HEK293 (cell line): ENCODE measurements at regions not wholly inside any gene's neighbourhood (a gene's known extent, or its start where the extent isn't known, plus 50 kb on each side); places are given as distances from the start of the nearest gene placed in this dataset.

ENCODE experiments used
- CTCF ChIA-PET: fragments of 350-600 bp; formaldehyde crosslinking; extraction: SDS; loops from one replicate; lab custom pipeline; 2021; ENCODE audit warnings: antibody characterized with exemption; lab: Yijun Ruan, JAX
- POLR2A ChIA-PET: fragments of 300-600 bp; formaldehyde crosslinking; extraction: SDS; loops from one replicate; lab custom pipeline; 2020; ENCODE audit warnings: antibody characterized with exemption, inconsistent platforms; lab: Yijun Ruan, JAX
- H3K27ac ChIP-seq: fragments of 200-500 bp; sonication (Bioruptor generic); 2 replicates; pipeline ENCODE4 v1.5.1; 2014; ENCODE audit warnings: low read depth, low read length, control low read depth, inconsistent platforms; ENCODE audit errors: extremely low read depth
- H3K36me3 ChIP-seq, 2 experiments: fragments of 200-500 bp in 1 of 2; sonication (Bioruptor generic) in 1 of 2; 1 replicate in 1 of 2; 2 replicates in 1 of 2; pipeline ENCODE4 v1.5.1; 2014 to 2017; ENCODE audit warnings: inconsistent platforms in 2 of 2, low read length in 2 of 2; ENCODE audit not compliant: control insufficient read depth in 2 of 2, insufficient read depth in 1 of 2
- H3K4me1 ChIP-seq: fragments of 200-500 bp; sonication (Bioruptor generic); 2 replicates; pipeline ENCODE4 v1.5.1; 2014; ENCODE audit warnings: mild to moderate bottlenecking, low read length, inconsistent platforms; ENCODE audit not compliant: control insufficient read depth, insufficient read depth
- H3K4me3 ChIP-seq: 2 replicates; pipeline ENCODE4 v1.5.1; 2011; ENCODE audit warnings: low read depth, mild to moderate bottlenecking, control low read depth, low read length, moderate library complexity
- H3K9me3 ChIP-seq: fragments of 200-500 bp; sonication (Bioruptor generic); 2 replicates; pipeline ENCODE4 v1.5.1; 2014; ENCODE audit warnings: low read depth, low read length, inconsistent platforms; ENCODE audit not compliant: control insufficient read depth, insufficient read depth
- AEBP2 ChIP-seq: fragments of 450-650 bp; formaldehyde crosslinking; IDR thresholded peaks from 2 replicates; pipeline ENCODE4 v1.5.1; 2016; ENCODE audit warnings: missing biosample characterization, missing genetic modification characterization, borderline replicate concordance
- BCL11A ChIP-seq: fragments of 450-650 bp; formaldehyde crosslinking; IDR thresholded peaks from 2 replicates; pipeline ENCODE4 v1.5.1; 2016; ENCODE audit warnings: low read depth, missing biosample characterization, missing genetic modification characterization
- BCL6B ChIP-seq: fragments of 450-650 bp; formaldehyde crosslinking; IDR thresholded peaks from 2 replicates; pipeline ENCODE4 v1.5.1; 2017; ENCODE audit warnings: missing biosample characterization, missing genetic modification characterization
- INSM2 ChIP-seq: fragments of 450-650 bp; formaldehyde crosslinking; IDR thresholded peaks from 2 replicates; pipeline ENCODE4 v1.5.1; 2016; ENCODE audit warnings: missing biosample characterization, missing genetic modification characterization
- KLF8 ChIP-seq: fragments of 450-650 bp; formaldehyde crosslinking; IDR thresholded peaks from 2 replicates; pipeline ENCODE4 v1.5.1; 2016; ENCODE audit warnings: missing biosample characterization, missing genetic modification characterization
- REST ChIP-seq: fragments of 450-650 bp; formaldehyde crosslinking; IDR thresholded peaks from 2 replicates; pipeline ENCODE4 v1.5.1; 2016; ENCODE audit warnings: missing biosample characterization, missing genetic modification characterization
- SP3 ChIP-seq: fragments of 450-650 bp; formaldehyde crosslinking; IDR thresholded peaks from 2 replicates; pipeline ENCODE4 v1.5.1; 2016; ENCODE audit warnings: missing biosample characterization, missing genetic modification characterization
- ZFP69B ChIP-seq: fragments of 450-650 bp; formaldehyde crosslinking; IDR thresholded peaks from 2 replicates; pipeline ENCODE4 v1.5.1; 2016; ENCODE audit warnings: missing biosample characterization, missing genetic modification characterization
- ZNF223 ChIP-seq: fragments of 450-650 bp; formaldehyde crosslinking; IDR thresholded peaks from 2 replicates; pipeline ENCODE4 v1.5.1; 2016; ENCODE audit warnings: missing biosample characterization, missing genetic modification characterization
- ZNF239 ChIP-seq: fragments of 450-650 bp; formaldehyde crosslinking; IDR thresholded peaks from 2 replicates; pipeline ENCODE4 v1.5.1; 2016; ENCODE audit warnings: missing biosample characterization, missing genetic modification characterization
- ZNF280D ChIP-seq: fragments of 450-650 bp; formaldehyde crosslinking; IDR thresholded peaks from 2 replicates; pipeline ENCODE4 v1.5.1; 2016; ENCODE audit warnings: missing biosample characterization, missing genetic modification characterization
- ZNF513 ChIP-seq: fragments of 450-650 bp; IDR thresholded peaks from 2 replicates; pipeline ENCODE4 v1.5.1; 2018; ENCODE audit warnings: missing biosample characterization, missing genetic modification characterization
- ZNF549 ChIP-seq: fragments of 450-650 bp; IDR thresholded peaks from 2 replicates; pipeline ENCODE4 v1.5.1; 2018; ENCODE audit warnings: missing biosample characterization, missing genetic modification characterization, mild to moderate bottlenecking, inconsistent platforms, moderate library complexity
- ZNF645 ChIP-seq: fragments of 450-650 bp; formaldehyde crosslinking; IDR thresholded peaks from 2 replicates; pipeline ENCODE4; 2016; ENCODE audit warnings: missing biosample characterization, missing genetic modification characterization
- ZNF677 ChIP-seq: fragments of 450-650 bp; IDR thresholded peaks from 2 replicates; pipeline ENCODE4 v1.5.0; 2018; ENCODE audit warnings: missing biosample characterization, mild to moderate bottlenecking, missing genetic modification characterization, moderate library complexity
- ZNF704 ChIP-seq: fragments of 450-650 bp; formaldehyde crosslinking; IDR thresholded peaks from 2 replicates; pipeline ENCODE4 v1.5.1; 2016; ENCODE audit warnings: missing biosample characterization, missing genetic modification characterization
- ZSCAN23 ChIP-seq: fragments of 450-650 bp; formaldehyde crosslinking; IDR thresholded peaks from 2 replicates; pipeline ENCODE4 v1.5.1; 2016; ENCODE audit warnings: missing biosample characterization, missing genetic modification characterization

GRCh38 chr5:82684165-82684564 is 393.0 kb downstream of the TMEM167A start:
- no peaks in the 10 kb centered on the region for H3K36me3 ChIP-seq
- H3K4me1 ChIP-seq, result no peaks in the 10 kb centered on the region
- ChIA-PET POLR2A (no interaction called here), CTCF (no interaction called here)
- no peak for TF ChIP-seq AEBP2 (tag by site-specific recombination)
- TF ChIP-seq ZNF704 (tag by site-specific recombination), result no peak
- TF ChIP-seq ZNF549 (tag by site-specific recombination), result no peak
- no peak for TF ChIP-seq BCL11A (tag by site-specific recombination)
- TF ChIP-seq ZNF513 (tag by site-specific recombination), result no peak
- no peak for TF ChIP-seq KLF8 (tag by site-specific recombination)
- TF ChIP-seq ZFP69B (tag by site-specific recombination), result no peak
- no peak for TF ChIP-seq BCL6B
- no peak for TF ChIP-seq ZNF645 (tag by site-specific recombination)
- TF ChIP-seq ZSCAN23 (tag by site-specific recombination), result no peak
- no peak overlapping the region for H3K4me3 ChIP-seq
- H3K27ac ChIP-seq, result no peak overlapping the region
- no peaks in the 10 kb centered on the region for H3K9me3 ChIP-seq

GRCh38 chr5:82679660-82680059 is 397.5 kb downstream of the TMEM167A start:
- no peak overlapping the region for H3K4me3 ChIP-seq
- POLR2A ChIA-PET, result no interaction called here
- CTCF ChIA-PET, result no interaction called here
- H3K27ac ChIP-seq, result no peak overlapping the region
- no peaks in the 10 kb centered on the region for H3K4me1 ChIP-seq
- no peaks in the 10 kb centered on the region for H3K9me3 ChIP-seq
- no peaks in the 10 kb centered on the region for H3K36me3 ChIP-seq
- TF ChIP-seq ZNF677 (tag by site-specific recombination), result no peak
- no peak for TF ChIP-seq ZNF280D (tag by site-specific recombination)
- TF ChIP-seq ZNF223, result no peak
- no peak for TF ChIP-seq INSM2 (tag by site-specific recombination)
- no peak for TF ChIP-seq REST (tag by site-specific recombination)
- no peak for TF ChIP-seq SP3
- TF ChIP-seq ZNF513 (tag by site-specific recombination), result no peak
- no peak for TF ChIP-seq ZNF239 (tag by site-specific recombination)
